ENCODE measurements at regions not wholly inside any gene's neighbourhood (a gene's known extent, or its start where the extent isn't known, plus 50 kb on each side); places are given as distances from the start of the nearest gene placed in this dataset.

- no peak overlapping the region for H3K4me3 ChIP-seq (ENCODE audit: insufficient read length, low read depth)
Observed at GRCh38 chr9:2319421-2319820, 302.2 kb upstream of the VLDLR start.

DNA sequence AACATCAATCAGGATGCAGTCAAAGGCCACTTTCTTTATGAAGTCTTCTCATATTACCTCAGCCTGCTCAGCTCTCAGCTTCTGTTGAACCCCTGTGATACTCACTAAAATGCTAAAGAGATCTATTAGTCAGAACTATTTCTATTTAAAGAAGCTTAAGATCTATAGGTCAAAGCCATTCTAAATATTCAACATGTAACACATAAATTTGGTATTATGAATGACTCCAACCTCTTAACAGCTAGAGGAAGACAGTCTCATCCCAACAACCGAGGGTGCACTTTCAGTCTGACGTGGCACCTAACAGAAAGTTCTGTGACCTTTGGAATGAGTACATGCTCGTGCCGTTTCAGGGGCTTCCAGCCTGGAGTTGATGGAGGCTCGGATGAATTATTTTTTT lies 301.5 kb upstream of the VLDLR start:
- H3K4me1 ChIP-seq (ENCODE audit: insufficient read depth, insufficient read length) = no peaks in the 10 kb centered on the region
- peaks cover 26% of the 10 kb centered on the region; the same call in 1 of the 2 replicates for H3K9me3 ChIP-seq (ENCODE audit: insufficient read depth, low read length)
- no peaks in the 10 kb centered on the region for H3K36me3 ChIP-seq (ENCODE audit: insufficient read depth, insufficient read length, low read length)
- H3K27me3 ChIP-seq (ENCODE audit: insufficient read depth, insufficient read length) = no peaks in the 10 kb centered on the region
- DNase-seq (ENCODE audit: low read depth, low spot score) = no peak
- TF ChIP-seq SUZ12 (IDR thresholded peaks at IDR 0.05; ENCODE audit: extremely low read depth, insufficient read depth, insufficient read length) = no peak
- TF ChIP-seq ZNF274 (IDR thresholded peaks at IDR 0.05; ENCODE audit: low read depth, low read length) = no peak
- no peak for TF ChIP-seq YY1 (IDR thresholded peaks at IDR 0.05; ENCODE audit: insufficient read depth, insufficient read length)
- no peak overlapping the region for H3K9ac ChIP-seq (ENCODE audit: insufficient read length, low read depth)
- H3K4me3 ChIP-seq (ENCODE audit: insufficient read length, low read depth) = no peak overlapping the region

More at GRCh38 chr9:2319421-2319820, 302.2 kb upstream of the VLDLR start:
- TF ChIP-seq SUZ12 (IDR thresholded peaks at IDR 0.05; ENCODE audit: extremely low read depth, insufficient read depth, insufficient read length) (no peak), YY1 (IDR thresholded peaks at IDR 0.05; ENCODE audit: insufficient read depth, insufficient read length) (no peak), ZNF274 (IDR thresholded peaks at IDR 0.05; ENCODE audit: low read depth, low read length) (no peak)
- Histone ChIP-seq H3K9ac (ENCODE audit: insufficient read length, low read depth) (no peak overlapping the region), H3K9me3 (ENCODE audit: insufficient read depth, low read length) (peaks cover 32% of the 10 kb centered on the region), H3K27me3 (ENCODE audit: insufficient read depth, insufficient read length) (no peaks in the 10 kb centered on the region), H3K36me3 (ENCODE audit: insufficient read depth, insufficient read length, low read length) (no peaks in the 10 kb centered on the region), H3K4me1 (ENCODE audit: insufficient read depth, insufficient read length) (no peaks in the 10 kb centered on the region)
- no peak for DNase-seq (ENCODE audit: low read depth, low spot score)

DNA sequence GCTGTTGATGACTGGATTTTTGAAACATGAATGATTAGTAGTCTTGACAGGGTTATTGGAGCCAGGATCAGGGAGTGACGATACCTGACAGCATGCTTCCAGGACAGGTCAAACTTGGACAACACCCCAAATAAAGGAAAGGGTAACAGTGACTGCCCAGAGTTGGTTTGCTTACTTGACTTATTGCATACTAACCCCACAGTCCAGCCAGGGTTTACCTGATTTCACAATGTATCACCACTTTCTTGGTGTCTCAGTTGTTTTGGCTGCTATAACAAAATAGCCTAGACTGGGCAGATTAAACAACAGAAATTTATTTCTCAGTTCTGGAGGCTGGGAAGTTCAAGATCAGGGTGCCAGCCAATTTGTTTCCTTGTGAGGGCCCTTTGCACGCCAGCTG lies 301.0 kb upstream of the VLDLR start:
- Histone ChIP-seq H3K4me1 (ENCODE audit: insufficient read depth, insufficient read length) (no peaks in the 10 kb centered on the region), H3K9ac (ENCODE audit: insufficient read length, low read depth) (no peak overlapping the region), H3K4me3 (ENCODE audit: insufficient read length, low read depth) (no peak overlapping the region), H3K27me3 (ENCODE audit: insufficient read depth, insufficient read length) (no peaks in the 10 kb centered on the region), H3K36me3 (ENCODE audit: insufficient read depth, insufficient read length, low read length) (no peaks in the 10 kb centered on the region), H3K9me3 (ENCODE audit: insufficient read depth, low read length) (peaks cover 22% of the 10 kb centered on the region; the same call in 1 of the 2 replicates)
- TF ChIP-seq SUZ12 (IDR thresholded peaks at IDR 0.05; ENCODE audit: extremely low read depth, insufficient read depth, insufficient read length) (no peak), YY1 (IDR thresholded peaks at IDR 0.05; ENCODE audit: insufficient read depth, insufficient read length) (no peak), ZNF274 (IDR thresholded peaks at IDR 0.05; ENCODE audit: low read depth, low read length) (no peak)
- DNase-seq (ENCODE audit: low read depth, low spot score) = no peak

GRCh38 chr9:2321523-2322148 lies 300.0 kb upstream of the VLDLR start:
- DNase-seq (ENCODE audit: low read depth, low spot score) = no peak

GRCh38 chr9:2324742-2325141 lies 296.8 kb upstream of the VLDLR start:
- no peaks in the 10 kb centered on the region for H3K4me1 ChIP-seq (ENCODE audit: insufficient read depth, insufficient read length)
- no peaks in the 10 kb centered on the region for H3K27me3 ChIP-seq (ENCODE audit: insufficient read depth, insufficient read length)
- no peak overlapping the region for H3K9ac ChIP-seq (ENCODE audit: insufficient read length, low read depth)
- H3K36me3 ChIP-seq (ENCODE audit: insufficient read depth, insufficient read length, low read length) = no peaks in the 10 kb centered on the region
- no peak for TF ChIP-seq SUZ12 (IDR thresholded peaks at IDR 0.05; ENCODE audit: extremely low read depth, insufficient read depth, insufficient read length)
- TF ChIP-seq YY1 (IDR thresholded peaks at IDR 0.05; ENCODE audit: insufficient read depth, insufficient read length) = no peak
- TF ChIP-seq ZNF274 (IDR thresholded peaks at IDR 0.05; ENCODE audit: low read depth, low read length) = no peak
- peaks cover 10% of the 10 kb centered on the region; the same call in 1 of the 2 replicates for H3K9me3 ChIP-seq (ENCODE audit: insufficient read depth, low read length)
- DNase-seq (ENCODE audit: low read depth, low spot score) = no peak
- no peak overlapping the region for H3K4me3 ChIP-seq (ENCODE audit: insufficient read length, low read depth)

More at GRCh38 chr9:2321523-2322148, 300.0 kb upstream of the VLDLR start:
- TF ChIP-seq ZNF274 (IDR thresholded peaks at IDR 0.05; ENCODE audit: low read depth, low read length) = no peak
- no peak for TF ChIP-seq YY1 (IDR thresholded peaks at IDR 0.05; ENCODE audit: insufficient read depth, insufficient read length)
- TF ChIP-seq SUZ12 (IDR thresholded peaks at IDR 0.05; ENCODE audit: extremely low read depth, insufficient read depth, insufficient read length) = no peak
- Histone ChIP-seq H3K4me3 (ENCODE audit: insufficient read length, low read depth) (no peak overlapping the region), H3K4me1 (ENCODE audit: insufficient read depth, insufficient read length) (no peaks in the 10 kb centered on the region), H3K27me3 (ENCODE audit: insufficient read depth, insufficient read length) (no peaks in the 10 kb centered on the region), H3K36me3 (ENCODE audit: insufficient read depth, insufficient read length, low read length) (no peaks in the 10 kb centered on the region), H3K9me3 (ENCODE audit: insufficient read depth, low read length) (peaks cover 18% of the 10 kb centered on the region; the same call in 1 of the 2 replicates), H3K9ac (ENCODE audit: insufficient read length, low read depth) (no peak overlapping the region)

DNA sequence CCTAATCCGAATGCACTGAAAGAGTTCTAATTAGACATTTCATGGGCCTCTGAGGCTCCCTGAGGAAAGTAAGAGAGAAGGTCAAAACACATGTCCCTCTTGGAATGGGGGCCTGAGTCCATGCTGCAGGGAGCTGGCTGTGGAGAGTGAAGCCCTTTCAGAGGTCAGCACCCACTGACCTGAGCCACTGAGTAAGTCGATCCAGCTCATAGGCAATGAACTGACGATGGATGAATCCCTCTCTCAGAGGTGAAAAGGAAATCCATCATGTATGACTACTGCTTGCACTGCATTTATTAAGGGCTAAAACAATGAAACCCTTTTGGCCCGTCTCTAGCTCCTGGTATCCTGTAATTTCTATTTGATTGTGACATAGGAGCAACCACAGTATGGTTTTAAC lies 288.9 kb upstream of the VLDLR start:
- Histone ChIP-seq H3K9me3 (ENCODE audit: insufficient read depth, low read length) (no peaks in the 10 kb centered on the region), H3K27me3 (ENCODE audit: insufficient read depth, insufficient read length) (no peaks in the 10 kb centered on the region), H3K4me1 (ENCODE audit: insufficient read depth, insufficient read length) (no peaks in the 10 kb centered on the region), H3K4me3 (ENCODE audit: insufficient read length, low read depth) (no peak overlapping the region), H3K9ac (ENCODE audit: insufficient read length, low read depth) (no peak overlapping the region), H3K36me3 (ENCODE audit: insufficient read depth, insufficient read length, low read length) (no peaks in the 10 kb centered on the region)
- no peak for DNase-seq (ENCODE audit: low read depth, low spot score)
- no peak for TF ChIP-seq YY1 (IDR thresholded peaks at IDR 0.05; ENCODE audit: insufficient read depth, insufficient read length)
- no peak for TF ChIP-seq SUZ12 (IDR thresholded peaks at IDR 0.05; ENCODE audit: extremely low read depth, insufficient read depth, insufficient read length)
- no peak for TF ChIP-seq ZNF274 (IDR thresholded peaks at IDR 0.05; ENCODE audit: low read depth, low read length)

DNA sequence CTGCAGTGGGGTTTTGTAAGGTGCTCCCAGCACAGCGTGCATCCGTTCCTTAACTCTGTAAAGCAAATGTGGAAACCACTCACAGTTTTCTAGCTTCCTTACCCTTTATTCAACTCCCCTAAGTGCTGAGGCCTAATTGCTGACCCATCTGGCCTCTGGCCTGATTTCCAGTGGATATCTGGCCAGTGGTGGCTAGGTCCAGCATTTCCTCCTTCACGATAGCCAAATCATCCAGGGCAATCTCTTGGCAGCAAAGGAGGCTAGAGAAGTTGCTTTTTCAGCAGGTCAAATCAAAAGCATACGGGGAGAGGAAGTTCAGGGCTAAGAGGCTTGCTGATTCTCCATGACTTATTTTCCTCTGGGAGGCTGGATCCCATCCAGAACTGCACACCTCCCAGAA lies 286.3 kb upstream of the VLDLR start:
- no peaks in the 10 kb centered on the region for H3K36me3 ChIP-seq (ENCODE audit: insufficient read depth, insufficient read length, low read length)
- no peak overlapping the region for H3K9ac ChIP-seq (ENCODE audit: insufficient read length, low read depth)
- H3K27me3 ChIP-seq (ENCODE audit: insufficient read depth, insufficient read length) = no peaks in the 10 kb centered on the region

More for the DNA sequence above, 286.3 kb upstream of the VLDLR start:
- Histone ChIP-seq H3K4me1 (ENCODE audit: insufficient read depth, insufficient read length) (no peaks in the 10 kb centered on the region), H3K9me3 (ENCODE audit: insufficient read depth, low read length) (no peaks in the 10 kb centered on the region), H3K4me3 (ENCODE audit: insufficient read length, low read depth) (no peak overlapping the region)
- TF ChIP-seq SUZ12 (IDR thresholded peaks at IDR 0.05; ENCODE audit: extremely low read depth, insufficient read depth, insufficient read length) = no peak
- no peak for TF ChIP-seq YY1 (IDR thresholded peaks at IDR 0.05; ENCODE audit: insufficient read depth, insufficient read length)
- TF ChIP-seq ZNF274 (IDR thresholded peaks at IDR 0.05; ENCODE audit: low read depth, low read length) = no peak
- DNase-seq (ENCODE audit: low read depth, low spot score) = no peak

All from NT2/D1 (cell line).